ENCODE measurements at regions not wholly inside any gene's neighbourhood (a gene's known extent, or its start where the extent isn't known, plus 50 kb on each side); places are given as distances from the start of the nearest gene placed in this dataset.
"Not testable (repeated sequence)": the region's sequence is repeated elsewhere in the genome, so short reads cannot be mapped to it uniquely, and the experiment has no call there.

GRCh38 chr10:21041763-21042458, 144.8 kb upstream of the NEBL start:
- 86 to 90% (median 89%) methylated on average over 10 of the region's 10 CpGs for WGBS, 5 donors
- intact Hi-C loops (cut with DNase I; ENCODE audit: low total_unique reads), result no loop called here

DNA sequence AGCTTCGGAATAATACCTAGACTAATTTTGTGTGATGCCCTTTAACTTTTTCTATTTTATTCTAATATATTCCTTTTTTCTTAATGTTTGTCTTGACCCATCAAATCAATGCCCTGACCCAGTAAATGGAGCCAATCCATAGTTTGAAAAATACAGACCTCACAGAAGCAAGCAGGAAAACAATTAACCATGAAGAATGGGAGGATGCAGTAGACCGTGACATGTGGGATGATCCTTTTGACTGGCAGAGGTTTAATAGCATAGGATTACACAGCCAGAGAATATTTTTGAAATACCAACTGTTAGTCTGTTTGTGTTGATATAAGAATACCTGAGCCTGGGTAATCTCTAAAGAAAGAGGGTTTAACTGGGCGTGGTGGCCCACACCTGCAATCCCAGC, 142.6 kb upstream of the NEBL start:
- no peak overlapping the region for H3K4me3 ChIP-seq
- H3K27ac ChIP-seq, result no peak overlapping the region
- TF ChIP-seq POLR2A (IDR thresholded peaks at IDR 0.05), result no peak
- TF ChIP-seq EP300 (IDR thresholded peaks at IDR 0.05), result no peak
- TF ChIP-seq, protein P1, sequence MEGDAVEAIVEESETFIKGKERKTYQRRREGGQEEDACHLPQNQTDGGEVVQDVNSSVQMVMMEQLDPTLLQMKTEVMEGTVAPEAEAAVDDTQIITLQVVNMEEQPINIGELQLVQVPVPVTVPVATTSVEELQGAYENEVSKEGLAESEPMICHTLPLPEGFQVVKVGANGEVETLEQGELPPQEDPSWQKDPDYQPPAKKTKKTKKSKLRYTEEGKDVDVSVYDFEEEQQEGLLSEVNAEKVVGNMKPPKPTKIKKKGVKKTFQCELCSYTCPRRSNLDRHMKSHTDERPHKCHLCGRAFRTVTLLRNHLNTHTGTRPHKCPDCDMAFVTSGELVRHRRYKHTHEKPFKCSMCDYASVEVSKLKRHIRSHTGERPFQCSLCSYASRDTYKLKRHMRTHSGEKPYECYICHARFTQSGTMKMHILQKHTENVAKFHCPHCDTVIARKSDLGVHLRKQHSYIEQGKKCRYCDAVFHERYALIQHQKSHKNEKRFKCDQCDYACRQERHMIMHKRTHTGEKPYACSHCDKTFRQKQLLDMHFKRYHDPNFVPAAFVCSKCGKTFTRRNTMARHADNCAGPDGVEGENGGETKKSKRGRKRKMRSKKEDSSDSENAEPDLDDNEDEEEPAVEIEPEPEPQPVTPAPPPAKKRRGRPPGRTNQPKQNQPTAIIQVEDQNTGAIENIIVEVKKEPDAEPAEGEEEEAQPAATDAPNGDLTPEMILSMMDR (IDR thresholded peaks at IDR 0.05), result no peak
- TF ChIP-seq POLR2AphosphoS5 (IDR thresholded peaks at IDR 0.05), result no peak
- no peaks in the 10 kb centered on the region for H3K9me3 ChIP-seq
- DNase-seq, result no peak
- WGBS, 5 donors, result 91 to 97% (median 96%) methylated on average over 3 of the region's 3 CpGs
- no peaks in the 10 kb centered on the region for H3K36me3 ChIP-seq
- no peaks in the 10 kb centered on the region for H3K4me1 ChIP-seq
- intact Hi-C loops (cut with DNase I; ENCODE audit: low total_unique reads), result no loop called here
- no peaks in the 10 kb centered on the region for H3K27me3 ChIP-seq

More at GRCh38 chr10:21041763-21042458, 144.8 kb upstream of the NEBL start:
- no peak for DNase-seq
- Histone ChIP-seq H3K4me1 (no peaks in the 10 kb centered on the region), H3K36me3 (no peaks in the 10 kb centered on the region), H3K27ac (no peak overlapping the region), H3K4me3 (no peak overlapping the region), H3K27me3 (no peaks in the 10 kb centered on the region), H3K9me3 (no peaks in the 10 kb centered on the region)
- TF ChIP-seq POLR2A (IDR thresholded peaks at IDR 0.05) (no peak), POLR2AphosphoS5 (IDR thresholded peaks at IDR 0.05) (no peak), EP300 (IDR thresholded peaks at IDR 0.05) (no peak)
- TF ChIP-seq, protein P1 (IDR thresholded peaks at IDR 0.05), result no peak

DNA sequence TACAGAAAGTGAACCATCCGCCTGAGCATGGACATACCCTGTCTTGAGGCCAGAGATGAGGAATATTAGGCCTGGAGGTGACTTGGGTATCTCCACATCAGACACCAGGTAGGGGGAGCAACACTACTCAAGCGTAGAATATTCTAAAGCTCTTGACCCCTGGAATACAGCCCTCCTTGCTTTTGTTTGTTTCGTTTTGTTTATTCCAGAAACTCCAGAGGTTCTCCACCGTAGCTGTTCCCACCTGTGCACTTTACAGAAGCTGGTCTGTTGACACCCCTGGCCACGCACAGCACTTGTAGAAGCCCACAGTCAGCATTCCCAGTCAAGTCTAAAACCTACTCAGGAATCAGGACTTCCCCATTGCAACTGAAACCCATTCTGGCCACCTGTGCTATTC, 139.6 kb upstream of the NEBL start:
- no peak overlapping the region for H3K27ac ChIP-seq
- no peaks in the 10 kb centered on the region for H3K9me3 ChIP-seq
- DNase-seq, result no peak
- intact Hi-C loops (cut with DNase I; ENCODE audit: low total_unique reads), result no loop called here
- H3K4me1 ChIP-seq, result no peaks in the 10 kb centered on the region
- no peaks in the 10 kb centered on the region for H3K36me3 ChIP-seq
- no peak overlapping the region for H3K4me3 ChIP-seq
- H3K27me3 ChIP-seq, result no peaks in the 10 kb centered on the region
- WGBS, 5 donors, result 65 to 98% (median 75%) methylated on average over 4 to 5 of the region's 5 CpGs
- TF ChIP-seq, protein P1 (IDR thresholded peaks at IDR 0.05), result no peak
- TF ChIP-seq POLR2AphosphoS5 (IDR thresholded peaks at IDR 0.05), result no peak
- TF ChIP-seq POLR2A (IDR thresholded peaks at IDR 0.05), result no peak
- no peak for TF ChIP-seq EP300 (IDR thresholded peaks at IDR 0.05)

DNA sequence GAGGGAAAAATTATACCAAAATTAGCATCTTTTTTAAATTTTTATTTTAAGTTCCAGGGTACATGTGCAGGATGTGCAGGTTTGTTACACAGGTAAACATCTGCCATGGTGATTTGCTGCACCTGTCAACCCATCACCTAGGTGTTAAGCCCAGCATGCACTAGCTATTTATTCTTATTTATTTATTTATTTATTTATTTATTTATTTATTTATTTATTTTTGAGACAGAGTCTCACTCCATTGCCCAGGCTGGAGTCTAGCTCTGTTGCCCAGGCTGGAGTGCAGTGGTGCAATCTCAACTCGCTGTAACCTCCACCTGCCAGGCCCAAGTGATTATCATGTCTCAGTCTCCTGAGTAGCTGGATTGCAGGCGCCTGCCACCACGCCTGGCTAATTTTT, 137.7 kb upstream of the NEBL start:
- intact Hi-C loops (cut with DNase I; ENCODE audit: low total_unique reads); H3K9me3 ChIP-seq: not testable (repeated sequence)

DNA sequence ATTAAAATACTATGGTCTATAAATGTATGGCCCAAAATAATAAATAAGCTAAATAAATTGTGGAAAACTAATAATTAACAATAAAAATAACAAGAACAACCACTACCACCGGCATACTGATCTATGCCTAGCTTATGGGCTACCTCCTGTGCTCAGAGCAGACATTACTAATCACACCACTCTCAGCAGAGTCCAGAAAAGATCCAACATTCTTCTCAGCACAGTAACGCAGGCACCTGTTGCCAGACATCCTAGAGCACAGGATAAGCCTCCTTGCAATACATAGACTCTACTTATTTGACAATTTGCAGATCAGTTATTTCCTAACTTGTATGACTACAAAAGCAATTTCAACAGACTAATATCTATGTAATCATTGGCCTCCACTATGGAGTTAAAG, 137.1 kb upstream of the NEBL start:
- WGBS, 5 donors, result 43 to 86% (median 74%) methylated on average over 2 of the region's 2 CpGs
- Histone ChIP-seq H3K9me3 (no peaks in the 10 kb centered on the region), H3K27me3 (no peaks in the 10 kb centered on the region), H3K4me1 (no peaks in the 10 kb centered on the region), H3K27ac (no peak overlapping the region), H3K36me3 (no peaks in the 10 kb centered on the region), H3K4me3 (no peak overlapping the region)
- no peak for TF ChIP-seq POLR2A (IDR thresholded peaks at IDR 0.05)
- TF ChIP-seq, protein P1 (IDR thresholded peaks at IDR 0.05), result no peak
- TF ChIP-seq EP300 (IDR thresholded peaks at IDR 0.05), result no peak
- no peak for TF ChIP-seq POLR2AphosphoS5 (IDR thresholded peaks at IDR 0.05)
- intact Hi-C loops (cut with DNase I; ENCODE audit: low total_unique reads), result no loop called here
- DNase-seq, result no peak

More for the DNA sequence above, 137.7 kb upstream of the NEBL start:
- not testable (repeated sequence) for DNase-seq, H3K27me3 ChIP-seq, H3K27ac ChIP-seq, H3K36me3 ChIP-seq, H3K4me1 ChIP-seq, H3K4me3 ChIP-seq
- 95 to 100% (median 96%) methylated on average over 3 of the region's 3 CpGs for WGBS, 5 donors

All from stomach (tissue), 8 donors.